Ammon's horn (tissue), 1 donor: ENCODE measurements at regions not wholly inside any gene's neighbourhood (a gene's known extent, or its start where the extent isn't known, plus 50 kb on each side); places are given as distances from the start of the nearest gene placed in this dataset.

Source experiments
- DNase-seq: peaks from one replicate; pipeline ENCODE4 v3.0.0-alpha.2; 2016; ENCODE audit warnings: low spot score

GRCh38 chr4:15130441-15130840 lies 128.2 kb downstream of the CPEB2 start:
- peak; percentile 85 for DNase-seq

GRCh38 chr4:15131551-15131950 lies 129.3 kb downstream of the CPEB2 start:
- DNase-seq = no peak

GRCh38 chr4:15132739-15133138 lies 130.5 kb downstream of the CPEB2 start:
- DNase-seq = peak; percentile 90

DNA sequence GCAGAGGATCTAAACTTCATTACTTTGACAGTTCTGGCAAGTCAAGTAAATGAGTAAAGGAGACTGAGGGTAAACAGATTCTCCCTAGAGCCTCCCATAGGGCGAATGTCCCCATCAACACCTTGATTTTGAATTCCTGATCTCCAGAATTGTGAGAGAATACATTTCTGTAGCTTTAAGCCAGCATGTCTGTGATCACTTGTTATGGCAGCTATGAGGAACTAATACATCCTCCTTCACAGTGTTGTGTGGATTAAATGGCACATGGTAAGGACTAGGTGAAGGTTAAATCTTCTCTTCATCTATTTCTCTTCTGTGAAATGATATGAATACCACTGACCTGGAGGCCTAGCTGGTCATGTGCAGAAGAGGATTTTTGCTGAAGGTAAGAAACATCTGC lies 137.3 kb downstream of the CPEB2 start:
- DNase-seq = no peak

GRCh38 chr4:15142201-15142600 lies 139.9 kb downstream of the CPEB2 start:
- no peak for DNase-seq

- no peak for DNase-seq
Measured at GRCh38 chr4:15143551-15143950, 141.3 kb downstream of the CPEB2 start.

DNA sequence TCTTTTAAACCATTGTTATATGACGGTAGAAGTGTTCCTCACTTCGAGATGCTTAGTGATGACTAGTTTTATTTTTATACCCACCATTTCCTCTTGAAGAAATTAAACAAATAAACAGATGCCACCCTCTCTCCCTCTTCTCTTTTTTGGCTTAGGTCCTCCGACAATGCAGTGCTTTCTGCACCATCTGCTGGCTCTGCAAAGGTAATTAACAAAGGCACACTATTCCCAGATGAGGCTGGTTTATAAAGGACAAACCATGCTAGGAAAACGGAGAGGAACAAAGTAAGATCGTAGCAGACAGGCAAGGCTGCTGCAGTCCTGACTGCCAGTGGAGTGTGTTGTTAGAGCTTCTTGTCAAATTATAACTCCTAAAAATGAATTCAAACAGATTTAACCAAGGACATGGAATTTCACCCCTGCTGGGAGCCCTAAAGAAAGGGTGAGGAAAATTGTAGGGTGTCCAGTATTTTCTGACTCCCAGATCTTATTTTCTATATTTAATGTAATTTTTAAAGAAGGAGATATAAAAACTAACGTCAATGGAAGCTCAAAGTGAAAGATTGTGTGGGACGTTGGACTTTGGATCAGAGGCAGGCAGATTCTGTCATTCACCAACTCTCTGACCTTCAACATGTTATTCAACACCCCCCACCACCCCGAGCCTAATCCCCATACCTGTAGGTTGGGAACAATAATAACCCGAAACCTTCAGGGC lies 142.1 kb downstream of the CPEB2 start:
- DNase-seq = peak; percentile 54

GRCh38 chr4:15144967-15145295 lies 142.7 kb downstream of the CPEB2 start:
- DNase-seq = no peak

DNA sequence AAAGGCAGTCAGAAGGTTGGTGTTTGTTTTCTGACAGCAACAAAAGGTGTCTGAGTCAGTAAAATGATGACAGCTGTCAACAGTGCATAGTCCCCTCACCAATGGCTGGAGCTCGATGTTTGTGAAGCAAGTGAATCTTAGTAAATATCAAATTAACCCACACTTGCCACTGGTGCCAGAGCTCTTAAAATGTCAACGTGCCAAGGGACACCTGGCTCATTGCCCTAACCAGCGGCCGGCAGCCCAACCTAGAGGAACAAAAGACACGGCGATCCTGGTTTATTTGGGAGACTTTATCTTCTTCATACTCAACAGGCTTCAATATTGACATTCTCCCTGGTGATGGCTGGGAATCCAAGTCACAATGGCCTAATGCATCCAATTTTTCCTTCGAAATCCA lies 143.4 kb downstream of the CPEB2 start:
- DNase-seq = no peak

- peak; percentile 93 for DNase-seq
Measured at GRCh38 chr4:15147714-15148113, 145.4 kb downstream of the CPEB2 start.

DNA sequence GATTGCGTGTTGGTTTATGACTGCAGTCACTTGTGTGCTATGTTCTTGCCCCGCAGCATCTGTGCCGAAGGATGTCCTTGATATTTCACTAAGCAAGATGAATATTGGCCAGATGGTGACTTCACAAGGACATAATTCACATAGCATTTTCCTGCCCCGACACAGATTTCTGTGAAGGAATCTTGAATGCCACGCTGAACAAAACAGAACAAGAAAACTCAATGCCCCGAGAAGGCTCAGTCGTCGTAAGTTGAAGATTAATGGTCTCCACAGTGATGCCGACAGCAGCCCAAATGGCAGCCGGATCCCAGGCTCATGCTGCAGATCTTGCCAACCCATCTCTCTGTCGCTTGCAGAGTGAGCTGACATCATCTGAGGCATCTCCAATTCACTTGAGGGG lies 145.9 kb downstream of the CPEB2 start:
- peak; percentile 66 for DNase-seq

DNA sequence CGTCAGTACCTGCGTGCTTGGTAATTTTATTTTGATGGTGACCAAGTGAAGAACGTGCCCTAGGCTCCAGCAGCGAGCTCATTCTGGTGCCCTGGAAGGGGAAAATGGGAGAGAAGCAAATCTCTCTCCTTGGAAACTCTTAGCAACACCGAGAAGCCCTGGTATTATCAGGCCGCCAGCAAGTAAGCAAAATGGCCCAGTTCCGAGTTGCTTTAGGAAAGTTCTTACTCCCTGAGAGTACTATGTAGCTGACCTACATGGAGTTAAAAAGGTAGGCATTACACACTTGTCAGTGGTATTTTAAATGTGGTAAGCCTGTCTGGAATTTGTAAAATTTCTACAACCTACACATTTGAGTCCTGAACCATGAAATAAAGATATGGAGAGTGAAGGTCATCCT lies 146.4 kb downstream of the CPEB2 start:
- DNase-seq = no peak

GRCh38 chr4:15149234-15149838 lies 147.1 kb downstream of the CPEB2 start:
- DNase-seq = peak; percentile 52

DNA sequence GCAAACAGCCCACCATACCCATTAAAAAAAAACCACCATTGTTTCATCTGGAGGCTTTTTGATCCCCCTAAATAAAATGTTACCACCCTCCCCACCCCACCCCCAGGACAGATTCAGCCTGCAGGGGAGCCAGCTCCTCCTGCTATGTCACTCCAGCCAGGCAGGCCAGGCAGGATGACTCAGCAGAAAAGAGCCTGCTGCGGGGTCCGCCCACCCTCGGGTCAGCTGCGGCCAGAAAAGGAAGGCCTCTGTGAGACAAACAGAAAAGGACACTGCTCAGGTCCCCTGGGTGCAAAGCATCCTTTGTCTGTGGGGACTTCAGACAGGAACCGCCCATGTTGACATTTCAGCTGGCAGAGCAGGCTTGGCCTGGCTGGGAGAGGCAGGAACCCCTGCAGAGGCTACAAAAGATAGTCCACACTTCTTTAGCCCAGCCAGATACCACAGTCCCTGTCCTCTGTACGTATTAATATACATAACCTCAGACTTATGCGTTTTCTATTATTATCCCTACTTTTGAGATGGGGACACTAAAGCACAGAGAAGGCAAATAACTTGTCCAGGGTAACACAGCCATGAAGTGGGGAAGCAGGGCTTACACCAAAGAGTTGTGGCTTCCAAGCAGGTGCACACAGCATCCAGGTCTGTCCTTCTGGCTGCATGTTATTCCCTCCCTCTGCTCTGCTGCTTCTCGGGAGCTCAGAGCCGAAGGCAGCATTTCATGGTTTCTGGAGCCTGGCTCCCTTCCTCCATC lies 147.7 kb downstream of the CPEB2 start:
- DNase-seq = peak; percentile 93

DNA sequence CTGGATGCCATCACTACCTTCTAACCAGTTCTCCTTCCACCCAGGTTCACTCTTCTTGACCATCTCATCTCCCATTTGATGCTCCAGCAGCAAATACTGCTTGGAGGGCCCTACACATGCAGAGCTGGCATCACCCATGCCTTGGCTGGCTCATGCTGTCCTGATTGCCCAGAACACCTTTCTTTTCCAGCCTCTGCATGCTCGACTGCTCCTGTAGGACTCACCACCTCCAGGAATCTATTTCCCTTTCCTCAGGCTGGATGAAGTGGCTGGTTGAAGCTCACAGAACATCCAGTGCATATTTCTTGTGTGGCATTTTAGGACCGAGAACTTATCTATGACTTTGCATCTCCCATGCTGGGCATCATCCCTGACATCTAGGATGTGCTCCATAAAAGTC lies 148.3 kb downstream of the CPEB2 start:
- DNase-seq = no peak

DNA sequence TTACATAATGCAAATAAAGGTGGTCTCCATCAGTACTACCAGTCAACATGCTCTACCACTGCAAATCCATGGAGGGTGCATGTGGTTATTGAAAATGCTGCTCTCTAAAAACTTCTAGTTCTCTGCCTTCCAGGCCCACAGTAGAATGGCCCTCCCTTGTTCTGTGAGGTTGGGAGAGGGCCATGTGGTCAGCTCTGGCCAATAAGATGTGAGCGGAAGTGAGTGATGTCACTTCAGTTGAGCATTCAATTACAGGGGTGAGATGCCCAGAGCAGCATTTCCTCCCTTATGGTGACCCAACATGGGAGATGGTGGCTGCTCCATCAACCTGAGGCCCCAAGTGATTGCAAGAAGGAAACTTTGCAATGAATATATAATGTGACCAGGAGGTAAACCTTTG lies 148.8 kb downstream of the CPEB2 start:
- no peak for DNase-seq

- DNase-seq = no peak
Measured at GRCh38 chr4:15153662-15154061, 151.4 kb downstream of the CPEB2 start.

- no peak for DNase-seq
Measured at GRCh38 chr4:15158406-15159091, 156.3 kb downstream of the CPEB2 start.

- no peak for DNase-seq
Measured at GRCh38 chr4:15159477-15160019, 157.3 kb downstream of the CPEB2 start.

DNA sequence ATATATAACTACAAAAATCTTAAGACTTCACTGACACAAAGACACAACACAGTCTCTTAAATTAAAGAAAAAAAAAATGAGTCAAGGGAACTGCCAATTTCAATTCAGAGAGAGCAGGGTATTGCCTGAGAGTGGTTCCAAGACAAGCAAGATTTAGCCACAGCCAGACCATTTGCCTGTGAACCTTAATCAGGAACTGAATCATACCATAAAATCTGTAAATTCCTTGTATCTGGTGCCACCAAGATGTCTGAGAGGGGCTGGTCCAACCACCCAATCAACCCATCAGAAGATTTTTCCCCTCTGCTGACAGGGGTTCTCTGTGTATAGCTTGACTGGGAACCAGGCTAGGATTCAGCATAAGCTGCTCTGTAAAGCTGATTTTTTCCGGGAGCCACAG lies 159.2 kb downstream of the CPEB2 start:
- no peak for DNase-seq

DNA sequence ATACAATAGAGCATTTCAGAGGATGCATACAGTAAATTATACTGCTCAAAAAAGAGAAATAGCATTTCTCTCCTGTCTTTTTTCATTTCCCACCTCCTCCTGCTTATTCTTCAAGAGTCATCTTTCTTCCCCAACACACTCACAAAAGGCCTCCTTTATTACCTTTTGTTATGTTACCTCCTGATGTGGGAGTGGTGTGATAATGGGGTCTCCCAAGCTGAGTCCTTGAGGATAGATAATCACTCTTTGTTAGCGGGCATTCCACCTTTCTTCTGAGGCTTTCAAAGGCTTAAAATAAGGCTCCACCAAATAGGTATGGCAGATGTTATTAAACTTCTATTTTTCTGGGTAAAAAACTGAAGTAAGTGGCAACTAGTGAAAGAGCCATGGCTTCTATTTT lies 159.8 kb downstream of the CPEB2 start:
- no peak for DNase-seq

GRCh38 chr4:15162465-15163283 lies 160.4 kb downstream of the CPEB2 start:
- DNase-seq = no peak
